ENCODE measurements at regions not wholly inside any gene's neighbourhood (a gene's known extent, or its start where the extent isn't known, plus 50 kb on each side); places are given as distances from the start of the nearest gene placed in this dataset.

DNA sequence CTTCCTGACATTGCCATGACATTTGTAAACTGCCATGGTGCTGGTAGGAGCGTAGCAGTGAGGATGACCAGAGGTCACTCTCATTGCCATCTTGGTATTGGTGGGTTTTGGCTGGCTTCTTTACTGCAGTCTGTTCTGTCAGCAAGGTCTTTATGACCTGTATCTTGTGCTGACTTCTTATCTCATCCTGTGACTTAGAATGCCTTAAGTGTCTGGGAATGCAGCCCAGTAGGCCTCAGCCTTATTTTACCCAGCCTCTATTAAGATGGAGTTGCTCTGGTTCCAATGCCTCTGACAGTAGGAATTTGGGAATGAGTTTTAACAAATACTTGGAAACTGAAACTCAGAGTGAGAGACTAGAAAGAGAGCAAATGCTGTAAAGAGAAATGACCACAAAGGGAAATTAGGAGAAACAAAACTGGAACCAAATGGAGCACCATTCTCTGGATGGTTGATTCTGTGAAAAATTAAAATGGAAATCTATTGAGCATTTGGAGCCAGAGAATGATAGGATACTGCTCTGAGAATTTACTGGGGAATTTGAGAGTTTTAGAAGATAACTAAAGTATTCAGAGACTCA lies 50.1 kb upstream of the RHOU start:
- TF ChIP-seq, protein P1, sequence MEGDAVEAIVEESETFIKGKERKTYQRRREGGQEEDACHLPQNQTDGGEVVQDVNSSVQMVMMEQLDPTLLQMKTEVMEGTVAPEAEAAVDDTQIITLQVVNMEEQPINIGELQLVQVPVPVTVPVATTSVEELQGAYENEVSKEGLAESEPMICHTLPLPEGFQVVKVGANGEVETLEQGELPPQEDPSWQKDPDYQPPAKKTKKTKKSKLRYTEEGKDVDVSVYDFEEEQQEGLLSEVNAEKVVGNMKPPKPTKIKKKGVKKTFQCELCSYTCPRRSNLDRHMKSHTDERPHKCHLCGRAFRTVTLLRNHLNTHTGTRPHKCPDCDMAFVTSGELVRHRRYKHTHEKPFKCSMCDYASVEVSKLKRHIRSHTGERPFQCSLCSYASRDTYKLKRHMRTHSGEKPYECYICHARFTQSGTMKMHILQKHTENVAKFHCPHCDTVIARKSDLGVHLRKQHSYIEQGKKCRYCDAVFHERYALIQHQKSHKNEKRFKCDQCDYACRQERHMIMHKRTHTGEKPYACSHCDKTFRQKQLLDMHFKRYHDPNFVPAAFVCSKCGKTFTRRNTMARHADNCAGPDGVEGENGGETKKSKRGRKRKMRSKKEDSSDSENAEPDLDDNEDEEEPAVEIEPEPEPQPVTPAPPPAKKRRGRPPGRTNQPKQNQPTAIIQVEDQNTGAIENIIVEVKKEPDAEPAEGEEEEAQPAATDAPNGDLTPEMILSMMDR (IDR thresholded peaks at IDR 0.05), result no peak
